H1 (cell line): ENCODE measurements at regions not wholly inside any gene's neighbourhood (a gene's known extent, or its start where the extent isn't known, plus 50 kb on each side); places are given as distances from the start of the nearest gene placed in this dataset.

Source experiments
- CTCF ChIA-PET: fragments of 300-600 bp; sonication (Branson Sonifier 250); formaldehyde crosslinking; loops from one replicate; lab custom pipeline; 2021; ENCODE audit not compliant: partially characterized antibody; lab: Charles Lee
- POLR2A ChIA-PET: fragments of 300-600 bp; sonication (Branson Sonifier 250); formaldehyde crosslinking; loops from one replicate; lab custom pipeline; 2021; ENCODE audit warnings: inconsistent platforms; ENCODE audit not compliant: partially characterized antibody; lab: Charles Lee
- DNase-seq, 2 experiments: peaks; one replicate each; pipeline versions ENCODE4 v3.0.0 to v3.0.0-alpha.2; 2010 to 2022; ENCODE audit warnings: low spot score in 2 of 2, low read depth in 1 of 2, mixed read lengths in 1 of 2
- FAIRE-seq: peaks from 2 replicates; lab custom pipeline; 2011; peaks lifted over from hg19 to GRCh38; lab: Jason Lieb, UNC
- H2AFZ ChIP-seq: 2 replicates; pipeline ENCODE4 v1.8.1; 2012; ENCODE audit warnings: low read length, inconsistent platforms
- H2AK5ac ChIP-seq: 2 replicates; pipeline ENCODE4 v1.6.1; 2013; ENCODE audit warnings: low read depth, low read length
- H2BK120ac ChIP-seq: replicated peaks from 2 replicates; pipeline ENCODE3; 2013; ENCODE audit warnings: low read depth, low read length, inconsistent platforms
- H2BK12ac ChIP-seq: 2 replicates; pipeline ENCODE4 v1.6.1; 2013; ENCODE audit warnings: low read depth, low read length
- H2BK15ac ChIP-seq: 2 replicates; pipeline ENCODE4 v1.6.1; 2013; ENCODE audit warnings: low read length
- H2BK20ac ChIP-seq: 2 replicates; pipeline ENCODE4 v1.6.1; 2013; ENCODE audit warnings: low read length
- H2BK5ac ChIP-seq: 2 replicates; pipeline ENCODE4 v1.6.1; 2013; ENCODE audit warnings: low read depth, low read length
- H3K14ac ChIP-seq: 2 replicates; pipeline ENCODE4 v1.6.1; 2013; ENCODE audit warnings: inconsistent platforms; ENCODE audit not compliant: insufficient read length
- H3K18ac ChIP-seq: 2 replicates; pipeline ENCODE4 v1.6.1; 2013; ENCODE audit warnings: low read length; ENCODE audit errors: extremely low read depth
- H3K23ac ChIP-seq: 2 replicates; pipeline ENCODE4 v1.6.1; 2013; ENCODE audit warnings: inconsistent platforms; ENCODE audit not compliant: insufficient read length
- H3K23me2 ChIP-seq: 2 replicates; pipeline ENCODE4 v1.6.1; 2013; ENCODE audit warnings: low read depth, low read length
- H3K27ac ChIP-seq: 2 replicates; pipeline ENCODE4 v1.6.1; 2011; ENCODE audit warnings: low read depth, low read length, inconsistent platforms
- H3K27me3 ChIP-seq, 4 experiments: replicated peaks in 1 of 4; 1 replicate in 1 of 4; 2 replicates in 3 of 4; pipeline versions ENCODE4 v1.6.1 to v1.8.1; 2011 to 2013; ENCODE audit warnings: low read length in 3 of 4, mild to moderate bottlenecking in 3 of 4, inconsistent platforms in 2 of 4, mixed read lengths in 2 of 4, moderate library complexity in 1 of 4; ENCODE audit not compliant: control insufficient read depth in 3 of 4, insufficient read depth in 3 of 4; ENCODE audit errors: extremely low read depth in 1 of 4
- H3K36me3 ChIP-seq, 4 experiments: 2 replicates each; pipeline versions ENCODE4 v1.6.1 to v1.8.1; 2011 to 2013; ENCODE audit warnings: mild to moderate bottlenecking in 4 of 4, low read length in 3 of 4, moderate library complexity in 2 of 4, control low read depth in 1 of 4, inconsistent platforms in 1 of 4; ENCODE audit not compliant: insufficient read depth in 4 of 4, control insufficient read depth in 2 of 4
- H3K4ac ChIP-seq: replicated peaks from 2 replicates; pipeline ENCODE3; 2013; ENCODE audit warnings: low read length, low read depth, mixed read lengths, inconsistent platforms; ENCODE audit not compliant: insufficient read length
- H3K4me1 ChIP-seq, 4 experiments: replicated peaks in 1 of 4; 1 replicate in 1 of 4; 2 replicates in 3 of 4; pipeline versions ENCODE4 v1.6.1 to v1.8.1; 2011 to 2013; ENCODE audit warnings: low read length in 3 of 4, inconsistent platforms in 2 of 4, mixed read lengths in 1 of 4; ENCODE audit not compliant: insufficient read depth in 4 of 4, control insufficient read depth in 3 of 4
- H3K4me2 ChIP-seq, 2 experiments: 2 replicates each; pipeline versions ENCODE4 v1.6.1 to v1.8.1; 2011 to 2013; ENCODE audit warnings: low read depth in 2 of 2, low read length in 2 of 2, control low read depth in 1 of 2, inconsistent platforms in 1 of 2, mild to moderate bottlenecking in 1 of 2; ENCODE audit not compliant: insufficient read depth in 1 of 2
- H3K4me3 ChIP-seq, 4 experiments: fragments of 200-600, 300-600 bp in 1 of 4; sonication (generic), shearing (Covaris generic), sonication (Bioruptor Twin) in 1 of 4; 2 replicates each; pipeline versions ENCODE4 v1.5.1 to v1.8.1; 2011 to 2016; ENCODE audit warnings: low read length in 4 of 4, low read depth in 3 of 4, control low read depth in 2 of 4, inconsistent platforms in 2 of 4, mild to moderate bottlenecking in 2 of 4, mixed read lengths in 1 of 4, moderate library complexity in 1 of 4; ENCODE audit not compliant: insufficient read depth in 2 of 4; ENCODE audit errors: extremely low read depth in 1 of 4
- H3K56ac ChIP-seq: replicated peaks from 2 replicates; pipeline ENCODE3; 2013; ENCODE audit warnings: low read depth, mild to moderate bottlenecking, mixed read lengths, low read length, inconsistent platforms; ENCODE audit not compliant: insufficient read length
- H3K79me1 ChIP-seq: 2 replicates; pipeline ENCODE4 v1.6.1; 2013; ENCODE audit warnings: low read depth, low read length, control low read depth
- H3K79me2 ChIP-seq, 2 experiments: 2 replicates each; pipeline versions ENCODE4 v1.6.1 to v1.8.1; 2012 to 2013; ENCODE audit warnings: low read length in 2 of 2, mild to moderate bottlenecking in 2 of 2, inconsistent platforms in 1 of 2; ENCODE audit not compliant: insufficient read depth in 2 of 2, control insufficient read depth in 1 of 2
- H3K9ac ChIP-seq, 4 experiments: replicated peaks in 1 of 4; 1 replicate in 1 of 4; 2 replicates in 3 of 4; pipeline versions ENCODE4 v1.6.1 to v1.8.1; 2011 to 2013; ENCODE audit warnings: low read depth in 3 of 4, low read length in 3 of 4, control low read depth in 2 of 4, mild to moderate bottlenecking in 2 of 4, moderate library complexity in 2 of 4, inconsistent platforms in 1 of 4; ENCODE audit errors: extremely low read depth in 1 of 4
- H3K9me3 ChIP-seq, 2 experiments: 2 replicates each; pipeline versions ENCODE4 v1.6.1 to v1.8.1; 2012 to 2013; ENCODE audit warnings: mild to moderate bottlenecking in 2 of 2, moderate library complexity in 2 of 2, control low read depth in 1 of 2, inconsistent platforms in 1 of 2, low read depth in 1 of 2, low read length in 1 of 2, mixed read lengths in 1 of 2; ENCODE audit not compliant: insufficient read depth in 2 of 2
- H4K20me1 ChIP-seq, 2 experiments: replicated peaks in 1 of 2; 2 replicates each; pipeline versions ENCODE3 to v1.8.1; 2011 to 2013; ENCODE audit warnings: inconsistent platforms in 2 of 2, low read length in 2 of 2, mild to moderate bottlenecking in 1 of 2; ENCODE audit not compliant: insufficient read depth in 2 of 2, control insufficient read depth in 1 of 2
- H4K5ac ChIP-seq: 2 replicates; pipeline ENCODE4 v1.6.1; 2013; ENCODE audit warnings: low read length, low read depth, mixed read lengths, inconsistent platforms; ENCODE audit not compliant: insufficient read length
- H4K8ac ChIP-seq: 2 replicates; pipeline ENCODE4 v1.8.0; 2013; ENCODE audit warnings: mild to moderate bottlenecking, moderate library complexity, low read length, inconsistent platforms; ENCODE audit not compliant: insufficient read depth; ENCODE audit errors: extremely low read depth
- H4K91ac ChIP-seq: replicated peaks from 2 replicates; pipeline ENCODE3; 2013; ENCODE audit warnings: low read length, mixed read lengths, inconsistent platforms; ENCODE audit not compliant: insufficient read length
- CHD2 ChIP-seq: IDR thresholded peaks from 2 replicates; pipeline ENCODE4 v1.6.1; 2012; ENCODE audit warnings: low read length, improper control_type of control experiment
- RAD21 ChIP-seq, 2 experiments: IDR thresholded peaks in 1 of 2; conservative IDR thresholded peaks in 1 of 2; 2 replicates each; pipeline ENCODE4 v1.6.1; 2011; ENCODE audit warnings: low read depth in 2 of 2, low read length in 2 of 2, improper control_type of control experiment in 1 of 2, inconsistent platforms in 1 of 2, mild to moderate bottlenecking in 1 of 2, moderate library complexity in 1 of 2
- WGBS, 2 experiments: shearing (Covaris generic) in 1 of 2; methylation state at CpG; one replicate each; pipeline versions ENCODE4 v1.1.6 to v1.1.7; 2013 to 2015; ENCODE audit warnings: low lambda C conversion rate in 2 of 2, mixed read lengths in 2 of 2, inconsistent platforms in 1 of 2, low coverage in 1 of 2, missing lambda C conversion rate in 1 of 2; ENCODE audit not compliant: insufficient replicate concordance in 2 of 2, insufficient coverage in 1 of 2, insufficient read length in 1 of 2; ENCODE audit errors: extremely low coverage in 1 of 2, missing lambda C conversion rate in 1 of 2; 5-methylcytosine and 5-hydroxymethylcytosine counted together

DNA sequence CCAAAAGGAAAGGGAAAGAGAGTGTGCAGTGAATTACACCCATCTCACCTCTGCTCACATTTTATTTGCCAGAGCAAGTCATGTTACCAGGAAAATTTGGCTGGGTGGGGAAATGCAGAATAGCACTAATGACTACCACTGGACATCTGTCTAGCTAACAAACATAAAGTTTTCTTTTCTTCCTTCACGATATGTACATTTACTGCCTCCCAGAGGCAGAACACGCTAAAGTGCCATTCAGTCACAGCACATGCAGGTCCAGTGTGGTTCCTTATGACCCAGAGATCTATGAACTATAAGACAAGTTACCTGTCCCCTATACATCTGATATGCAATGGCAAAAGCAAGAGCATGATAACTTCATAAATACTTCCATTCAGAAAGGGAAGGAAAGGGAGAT is 194.1 kb downstream of the OGFRL1 start:
- Histone ChIP-seq H3K9ac (no peak overlapping the region), H4K20me1 (no peaks in the 10 kb centered on the region), H2BK120ac (no peak overlapping the region), H3K36me3 (no peaks in the 10 kb centered on the region), H3K4me1 (peaks cover 0 to 4% (median 0%) of the 10 kb centered on the region in 4 experiments; a peak in 1 of 7 replicates), H2BK20ac (no peak overlapping the region), H3K4me3 (no peak overlapping the region), H3K79me2 (no peaks in the 10 kb centered on the region), H2AFZ (no peak overlapping the region), H3K27ac (no peak overlapping the region), H3K23me2 (no peaks in the 10 kb centered on the region), H3K56ac (no peak overlapping the region), H3K18ac (no peak overlapping the region), H3K23ac (no peak overlapping the region), H4K5ac (no peak overlapping the region), H3K14ac (no peak overlapping the region), H2BK12ac (no peak overlapping the region), H3K27me3 (no peaks in the 10 kb centered on the region), H4K8ac (no peak overlapping the region), H2AK5ac (no peak overlapping the region), H3K4me2 (no peak overlapping the region), H3K9me3 (no peaks in the 10 kb centered on the region), H4K91ac (no peak overlapping the region), H2BK5ac (no peak overlapping the region), H2BK15ac (no peak overlapping the region), H3K4ac (no peak overlapping the region), H3K79me1 (no peaks in the 10 kb centered on the region)
- FAIRE-seq, result no peak
- 94% methylated on average over 2 of the region's 2 CpGs; no CpG with 5 or more reads in 1 of the 2 experiments for WGBS, 2 experiments
- TF ChIP-seq RAD21 (IDR thresholded peaks at IDR 0.05 in 1 of 2, conservative IDR thresholded peaks at IDR 0.05 in 1 of 2; ENCODE audit: low read depth in 2 of 2, low read length in 2 of 2) (peak; percentile 23 to 24; a peak in 2 of 4 replicates), CHD2 (no peak)
- ChIA-PET CTCF (interaction anchor here (1.0 to 1.7 kb wide), 4 partner anchors 8 to 100 kb away, joined by 3 to 8 read pairs (median 4); no protein-coding TSS in a partner anchor), POLR2A (no interaction called here)
- DNase-seq, result no peak
